ENCODE measurements at regions not wholly inside any gene's neighbourhood (a gene's known extent, or its start where the extent isn't known, plus 50 kb on each side); places are given as distances from the start of the nearest gene placed in this dataset.

- 73 to 84% methylated on average over 8 of the region's 8 CpGs for WGBS, 2 donors
These were observed 229.9 kb downstream of the SNAPC1 start for GRCh38 chr14:61992139-61992538.

GRCh38 chr14:61992926-61993325 lies 230.7 kb downstream of the SNAPC1 start:
- Histone ChIP-seq H3K27me3 (no peaks in the 10 kb centered on the region), H3K4me3 (no peak overlapping the region), H3K36me3 (ENCODE audit: low read depth, missing control alignments) (no peaks in the 10 kb centered on the region), H3K9me3 (no peaks in the 10 kb centered on the region), H3K27ac (no peak overlapping the region), H3K4me1 (no peaks in the 10 kb centered on the region)
- TF ChIP-seq POLR2A (IDR thresholded peaks at IDR 0.05) = no peak
- TF ChIP-seq CTCF (IDR thresholded peaks at IDR 0.05) = no peak
- 50 to 55% methylated on average over 2 of the region's 2 CpGs for WGBS, 2 donors
- no peak for DNase-seq
- intact Hi-C loops (cut with DNase I; ENCODE audit: low total_unique reads) = no loop called here

More at GRCh38 chr14:61992139-61992538, 229.9 kb downstream of the SNAPC1 start:
- Histone ChIP-seq H3K27ac (no peak overlapping the region), H3K4me1 (no peaks in the 10 kb centered on the region), H3K27me3 (no peaks in the 10 kb centered on the region), H3K9me3 (no peaks in the 10 kb centered on the region), H3K36me3 (ENCODE audit: low read depth, missing control alignments) (no peaks in the 10 kb centered on the region), H3K4me3 (no peak overlapping the region)
- TF ChIP-seq POLR2A (IDR thresholded peaks at IDR 0.05) (no peak), CTCF (IDR thresholded peaks at IDR 0.05) (no peak)
- intact Hi-C loops (cut with DNase I; ENCODE audit: low total_unique reads) = no loop called here
- DNase-seq = no peak

- Histone ChIP-seq H3K27me3 (no peaks in the 10 kb centered on the region), H3K4me3 (no peak overlapping the region), H3K36me3 (ENCODE audit: low read depth, missing control alignments) (no peaks in the 10 kb centered on the region), H3K9me3 (no peaks in the 10 kb centered on the region), H3K4me1 (no peaks in the 10 kb centered on the region), H3K27ac (no peak overlapping the region)
- TF ChIP-seq CTCF (IDR thresholded peaks at IDR 0.05) (no peak), POLR2A (IDR thresholded peaks at IDR 0.05) (no peak)
- WGBS, 2 donors = 94 to 100% methylated on average over 1 of the region's 1 CpG
- intact Hi-C loops (cut with DNase I; ENCODE audit: low total_unique reads) = no loop called here
- no peak for DNase-seq
These were observed 232.4 kb downstream of the SNAPC1 start for GRCh38 chr14:61994589-61994988.

GRCh38 chr14:61996753-61997152 lies 234.5 kb downstream of the SNAPC1 start:
- TF ChIP-seq POLR2A (IDR thresholded peaks at IDR 0.05) (no peak), CTCF (IDR thresholded peaks at IDR 0.05) (no peak)

GRCh38 chr14:61997161-61997560 lies 234.9 kb downstream of the SNAPC1 start:
- Histone ChIP-seq H3K9me3 (no peaks in the 10 kb centered on the region), H3K27ac (no peak overlapping the region), H3K27me3 (no peaks in the 10 kb centered on the region), H3K36me3 (ENCODE audit: low read depth, missing control alignments) (no peaks in the 10 kb centered on the region), H3K4me3 (no peak overlapping the region), H3K4me1 (no peaks in the 10 kb centered on the region)
- no peak for TF ChIP-seq CTCF (IDR thresholded peaks at IDR 0.05)
- no peak for TF ChIP-seq POLR2A (IDR thresholded peaks at IDR 0.05)
- intact Hi-C loops (cut with DNase I; ENCODE audit: low total_unique reads) = no loop called here
- DNase-seq = no peak

More at GRCh38 chr14:61996753-61997152, 234.5 kb downstream of the SNAPC1 start:
- no peak for DNase-seq
- Histone ChIP-seq H3K4me3 (no peak overlapping the region), H3K27ac (no peak overlapping the region), H3K36me3 (ENCODE audit: low read depth, missing control alignments) (no peaks in the 10 kb centered on the region), H3K27me3 (no peaks in the 10 kb centered on the region), H3K4me1 (no peaks in the 10 kb centered on the region), H3K9me3 (no peaks in the 10 kb centered on the region)
- 85 to 88% methylated on average over 4 of the region's 4 CpGs for WGBS, 2 donors
- intact Hi-C loops (cut with DNase I; ENCODE audit: low total_unique reads) = no loop called here

All from testis (tissue), 2 donors.